OCI-LY1 (cell line): ENCODE measurements at regions not wholly inside any gene's neighbourhood (a gene's known extent, or its start where the extent isn't known, plus 50 kb on each side); places are given as distances from the start of the nearest gene placed in this dataset.

ENCODE experiments used
- H2AFZ ChIP-seq: fragments of 200-600 bp; sonication (generic), shearing (Covaris generic); 2 replicates; pipeline ENCODE4 v1.6.0; 2014; ENCODE audit warnings: antibody characterized with exemption, mild to moderate bottlenecking, low read length
- H3F3A ChIP-seq: fragments of 200-600 bp; sonication (generic), shearing (Covaris generic); 2 replicates; pipeline ENCODE4 v1.6.0; 2014; ENCODE audit warnings: mild to moderate bottlenecking, antibody characterized with exemption, low read length, moderate library complexity; ENCODE audit not compliant: insufficient read depth
- H3K27ac ChIP-seq: fragments of 200-600 bp; sonication (generic); 2 replicates; pipeline ENCODE4 v1.5.1; 2014; ENCODE audit warnings: low read length, mixed run types, mild to moderate bottlenecking, low read depth; ENCODE audit not compliant: poor library complexity, severe bottlenecking
- H3K27me3 ChIP-seq: fragments of 200-600 bp; sonication (generic); 2 replicates; pipeline ENCODE4 v1.6.0; 2014; ENCODE audit warnings: antibody characterized with exemption, mild to moderate bottlenecking, low read length, moderate library complexity; ENCODE audit not compliant: insufficient read depth
- H3K36me3 ChIP-seq: fragments of 200-600 bp; sonication (generic); 2 replicates; pipeline ENCODE4 v1.6.1; 2014; ENCODE audit warnings: mild to moderate bottlenecking, antibody characterized with exemption, low read length, moderate library complexity, mixed read lengths; ENCODE audit not compliant: insufficient read depth
- H3K4me1 ChIP-seq: fragments of 200-600 bp; sonication (generic); 2 replicates; pipeline ENCODE4 v1.5.1; 2014; ENCODE audit warnings: mild to moderate bottlenecking, low read length, moderate library complexity; ENCODE audit not compliant: insufficient read depth, severe bottlenecking
- H3K4me2 ChIP-seq: fragments of 200-600 bp; sonication (generic), shearing (Covaris generic); 2 replicates; pipeline ENCODE4 v1.6.1; 2014; ENCODE audit warnings: low read length
- H3K4me3 ChIP-seq: fragments of 200-600 bp; sonication (generic); 2 replicates; pipeline ENCODE4 v1.5.1; 2014; ENCODE audit warnings: low read length, low read depth, mild to moderate bottlenecking, mixed read lengths; ENCODE audit not compliant: poor library complexity, severe bottlenecking
- H3K79me2 ChIP-seq: fragments of 200-600 bp; shearing (Covaris generic); 2 replicates; pipeline ENCODE4 v1.6.1; 2016; ENCODE audit warnings: mixed run types, low read length, mixed read lengths; ENCODE audit not compliant: insufficient read depth
- H3K9ac ChIP-seq: fragments of 200-600 bp; sonication (generic), shearing (Covaris generic); 2 replicates; pipeline ENCODE4 v1.6.1; 2014; ENCODE audit warnings: mild to moderate bottlenecking, low read length, mixed read lengths
- H3K9me2 ChIP-seq: fragments of 200-600 bp; sonication (generic), shearing (Covaris generic); 2 replicates; pipeline ENCODE4 v1.6.1; 2014; ENCODE audit warnings: low read depth, mild to moderate bottlenecking, low read length, mixed read lengths
- H3K9me3 ChIP-seq: fragments of 200-600 bp; shearing (Covaris generic); 2 replicates; pipeline ENCODE4 v1.6.1; 2014; ENCODE audit warnings: low read length, mixed read lengths
- H4K20me1 ChIP-seq: fragments of 200-600 bp; sonication (generic), shearing (Covaris generic); 2 replicates; pipeline ENCODE4 v1.6.0; 2016; ENCODE audit warnings: mild to moderate bottlenecking, low read length; ENCODE audit not compliant: insufficient read depth
- CTCF ChIP-seq: fragments of 200-600 bp; sonication (generic), shearing (Covaris generic); IDR thresholded peaks from 2 replicates; pipeline ENCODE4 v1.5.1; 2017; ENCODE audit warnings: mild to moderate bottlenecking, antibody characterized with exemption, low read length, moderate library complexity, mixed read lengths
- EZH2 ChIP-seq: fragments of 200-600 bp; sonication (generic), shearing (Covaris generic); IDR thresholded peaks from 2 replicates; pipeline ENCODE4 v1.8.0; 2017; ENCODE audit warnings: borderline replicate concordance, mixed run types, mild to moderate bottlenecking, antibody characterized with exemption, low read length, moderate library complexity, mixed read lengths

- Histone ChIP-seq H4K20me1 (no peaks in the 10 kb centered on the region), H3K9me2 (no peaks in the 10 kb centered on the region), H3K9me3 (no peaks in the 10 kb centered on the region), H3K36me3 (no peaks in the 10 kb centered on the region), H3K4me3 (no peak overlapping the region), H3K4me2 (no peak overlapping the region), H3K27ac (no peak overlapping the region), H2AFZ (no peak overlapping the region), H3K9ac (no peak overlapping the region), H3K79me2 (no peaks in the 10 kb centered on the region), H3K27me3 (no peaks in the 10 kb centered on the region; the same call in 1 of the 2 replicates), H3F3A (no peaks in the 10 kb centered on the region), H3K4me1 (no peaks in the 10 kb centered on the region)
- TF ChIP-seq CTCF (no peak), EZH2 (no peak)
Measured at GRCh38 chr19:13627531-13627930, 121.3 kb upstream of the CACNA1A start.

- Histone ChIP-seq H3K4me2 (no peak overlapping the region), H3K27me3 (no peaks in the 10 kb centered on the region), H2AFZ (no peak overlapping the region), H3K27ac (no peak overlapping the region), H3K4me3 (no peak overlapping the region), H3K9me3 (no peaks in the 10 kb centered on the region), H3K9me2 (no peaks in the 10 kb centered on the region), H4K20me1 (no peaks in the 10 kb centered on the region), H3K9ac (no peak overlapping the region), H3K36me3 (no peaks in the 10 kb centered on the region), H3F3A (no peaks in the 10 kb centered on the region), H3K4me1 (no peaks in the 10 kb centered on the region), H3K79me2 (no peaks in the 10 kb centered on the region)
- TF ChIP-seq EZH2 (no peak), CTCF (no peak)
Measured at GRCh38 chr19:13623716-13624710, 117.7 kb upstream of the CACNA1A start.

- TF ChIP-seq CTCF (no peak), EZH2 (no peak)
- no peak overlapping the region for H2AFZ ChIP-seq
- no peaks in the 10 kb centered on the region for H3F3A ChIP-seq
- no peaks in the 10 kb centered on the region for H3K9me3 ChIP-seq
- H3K4me3 ChIP-seq = no peak overlapping the region
- H3K27me3 ChIP-seq = no peaks in the 10 kb centered on the region
- no peaks in the 10 kb centered on the region for H3K36me3 ChIP-seq
- H3K4me1 ChIP-seq = no peaks in the 10 kb centered on the region
- no peaks in the 10 kb centered on the region for H4K20me1 ChIP-seq
- no peaks in the 10 kb centered on the region for H3K79me2 ChIP-seq
- no peak overlapping the region for H3K4me2 ChIP-seq
- no peak overlapping the region for H3K9ac ChIP-seq
- H3K27ac ChIP-seq = no peak overlapping the region
- H3K9me2 ChIP-seq = no peaks in the 10 kb centered on the region
Measured at GRCh38 chr19:13622766-13623715, 116.8 kb upstream of the CACNA1A start.
